GM18951 (cell line): ENCODE measurements at regions not wholly inside any gene's neighbourhood (a gene's known extent, or its start where the extent isn't known, plus 50 kb on each side); places are given as distances from the start of the nearest gene placed in this dataset.

ENCODE experiments used
- POLR2A ChIP-seq: IDR thresholded peaks from 4 replicates; pipeline ENCODE4 v1.6.1; 2011; ENCODE audit warnings: mild to moderate bottlenecking; ENCODE audit not compliant: insufficient read length, insufficient read depth; ENCODE audit errors: extremely low read depth
- in situ Hi-C: fragments of 300-500 bp; cut with MboI; formaldehyde crosslinking; loops from one replicate; pipeline ENCODE4 v1.12.0; 2022; ENCODE audit warnings: low sequenced_read_pairs, mixed read lengths, inconsistent platforms; ENCODE audit not compliant: unreplicated experiment

- in situ Hi-C loops = no loop called here
- no peak for TF ChIP-seq POLR2A
These were observed 132.4 kb downstream of the SLC4A3 start for GRCh38 chr2:219759801-219760200.

- in situ Hi-C loops = no loop called here
- no peak for TF ChIP-seq POLR2A
These were observed 137.9 kb downstream of the SLC4A3 start for GRCh38 chr2:219765231-219765911.

- in situ Hi-C loops = no loop called here
- TF ChIP-seq POLR2A = no peak
These were observed 139.2 kb downstream of the SLC4A3 start for GRCh38 chr2:219766658-219767057.

GRCh38 chr2:219769090-219769910, 141.9 kb downstream of the SLC4A3 start:
- in situ Hi-C loops = no loop called here
- TF ChIP-seq POLR2A = no peak

GRCh38 chr2:219772103-219772635, 144.7 kb downstream of the SLC4A3 start:
- no peak for TF ChIP-seq POLR2A
- in situ Hi-C loops = no loop called here

- TF ChIP-seq POLR2A = no peak
- in situ Hi-C loops = no loop called here
These were observed 145.3 kb downstream of the SLC4A3 start for GRCh38 chr2:219772697-219773096.

GRCh38 chr2:219775506-219775905, 148.1 kb downstream of the SLC4A3 start:
- in situ Hi-C loops = no loop called here
- no peak for TF ChIP-seq POLR2A

- in situ Hi-C loops = no loop called here
- no peak for TF ChIP-seq POLR2A
These were observed 150.0 kb downstream of the SLC4A3 start for GRCh38 chr2:219777388-219777787.

GRCh38 chr2:219778189-219778588, 150.8 kb downstream of the SLC4A3 start:
- TF ChIP-seq POLR2A = no peak
- in situ Hi-C loops = no loop called here

- in situ Hi-C loops = no loop called here
- no peak for TF ChIP-seq POLR2A
These were observed 155.4 kb downstream of the SLC4A3 start for GRCh38 chr2:219782737-219783348.

GRCh38 chr2:219783359-219783975, 156.0 kb downstream of the SLC4A3 start:
- in situ Hi-C loops = no loop called here
- no peak for TF ChIP-seq POLR2A

GRCh38 chr2:219784178-219784577, 156.7 kb downstream of the SLC4A3 start:
- in situ Hi-C loops = no loop called here
- TF ChIP-seq POLR2A = no peak

- in situ Hi-C loops = no loop called here
- TF ChIP-seq POLR2A = no peak
These were observed 162.0 kb downstream of the SLC4A3 start for GRCh38 chr2:219789476-219789875.
